AG10803 (cell line): ENCODE measurements at regions not wholly inside any gene's neighbourhood (a gene's known extent, or its start where the extent isn't known, plus 50 kb on each side); places are given as distances from the start of the nearest gene placed in this dataset.

Source experiments
- DNase-seq: peaks from one replicate; pipeline ENCODE4 v3.0.0; 2010; ENCODE audit warnings: low read depth
- H3K4me3 ChIP-seq: 2 replicates; pipeline ENCODE4 v1.5.1; 2011; ENCODE audit warnings: mild to moderate bottlenecking, low read length, control low read depth
- TF ChIP-seq, protein P1 (sequence below): conservative IDR thresholded peaks from 2 replicates; pipeline ENCODE4 v1.5.1; 2011; ENCODE audit warnings: mild to moderate bottlenecking, low read length, control low read depth, inconsistent platforms

- no peak overlapping the region for H3K4me3 ChIP-seq
- TF ChIP-seq, protein P1, sequence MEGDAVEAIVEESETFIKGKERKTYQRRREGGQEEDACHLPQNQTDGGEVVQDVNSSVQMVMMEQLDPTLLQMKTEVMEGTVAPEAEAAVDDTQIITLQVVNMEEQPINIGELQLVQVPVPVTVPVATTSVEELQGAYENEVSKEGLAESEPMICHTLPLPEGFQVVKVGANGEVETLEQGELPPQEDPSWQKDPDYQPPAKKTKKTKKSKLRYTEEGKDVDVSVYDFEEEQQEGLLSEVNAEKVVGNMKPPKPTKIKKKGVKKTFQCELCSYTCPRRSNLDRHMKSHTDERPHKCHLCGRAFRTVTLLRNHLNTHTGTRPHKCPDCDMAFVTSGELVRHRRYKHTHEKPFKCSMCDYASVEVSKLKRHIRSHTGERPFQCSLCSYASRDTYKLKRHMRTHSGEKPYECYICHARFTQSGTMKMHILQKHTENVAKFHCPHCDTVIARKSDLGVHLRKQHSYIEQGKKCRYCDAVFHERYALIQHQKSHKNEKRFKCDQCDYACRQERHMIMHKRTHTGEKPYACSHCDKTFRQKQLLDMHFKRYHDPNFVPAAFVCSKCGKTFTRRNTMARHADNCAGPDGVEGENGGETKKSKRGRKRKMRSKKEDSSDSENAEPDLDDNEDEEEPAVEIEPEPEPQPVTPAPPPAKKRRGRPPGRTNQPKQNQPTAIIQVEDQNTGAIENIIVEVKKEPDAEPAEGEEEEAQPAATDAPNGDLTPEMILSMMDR = no peak
- DNase-seq = no peak
These were observed 381.2 kb downstream of the RAPGEF2 start for GRCh38 chr4:159483782-159484741.

GRCh38 chr4:159484864-159485263 is 382.0 kb downstream of the RAPGEF2 start:
- DNase-seq = no peak

GRCh38 chr4:159487284-159487747 is 384.4 kb downstream of the RAPGEF2 start:
- TF ChIP-seq, protein P1 = peak; percentile 89
- no peak overlapping the region for H3K4me3 ChIP-seq
- peak; percentile 75 for DNase-seq

More at GRCh38 chr4:159484864-159485263, 382.0 kb downstream of the RAPGEF2 start:
- TF ChIP-seq, protein P1 = no peak
- H3K4me3 ChIP-seq = no peak overlapping the region

DNA sequence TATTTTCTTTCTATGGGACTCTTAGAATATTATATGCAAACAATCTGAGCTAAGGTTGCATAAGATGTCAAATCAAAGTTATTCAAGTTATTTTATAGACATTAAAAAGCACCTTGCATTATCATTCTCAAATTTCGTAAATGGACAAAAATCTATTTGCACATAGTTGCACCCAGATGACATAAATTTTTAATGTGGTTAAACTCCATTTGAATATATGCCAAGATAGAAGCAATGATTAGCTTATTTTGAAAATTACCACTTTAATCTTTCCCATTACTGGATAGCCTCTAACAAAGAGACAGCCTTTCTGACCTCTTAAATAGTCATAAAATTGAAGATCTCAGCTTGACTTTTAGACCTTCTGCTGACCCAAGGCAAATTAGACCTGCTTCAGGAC is 386.8 kb downstream of the RAPGEF2 start:
- TF ChIP-seq, protein P1 = no peak
- DNase-seq = no peak
- H3K4me3 ChIP-seq = no peak overlapping the region

DNA sequence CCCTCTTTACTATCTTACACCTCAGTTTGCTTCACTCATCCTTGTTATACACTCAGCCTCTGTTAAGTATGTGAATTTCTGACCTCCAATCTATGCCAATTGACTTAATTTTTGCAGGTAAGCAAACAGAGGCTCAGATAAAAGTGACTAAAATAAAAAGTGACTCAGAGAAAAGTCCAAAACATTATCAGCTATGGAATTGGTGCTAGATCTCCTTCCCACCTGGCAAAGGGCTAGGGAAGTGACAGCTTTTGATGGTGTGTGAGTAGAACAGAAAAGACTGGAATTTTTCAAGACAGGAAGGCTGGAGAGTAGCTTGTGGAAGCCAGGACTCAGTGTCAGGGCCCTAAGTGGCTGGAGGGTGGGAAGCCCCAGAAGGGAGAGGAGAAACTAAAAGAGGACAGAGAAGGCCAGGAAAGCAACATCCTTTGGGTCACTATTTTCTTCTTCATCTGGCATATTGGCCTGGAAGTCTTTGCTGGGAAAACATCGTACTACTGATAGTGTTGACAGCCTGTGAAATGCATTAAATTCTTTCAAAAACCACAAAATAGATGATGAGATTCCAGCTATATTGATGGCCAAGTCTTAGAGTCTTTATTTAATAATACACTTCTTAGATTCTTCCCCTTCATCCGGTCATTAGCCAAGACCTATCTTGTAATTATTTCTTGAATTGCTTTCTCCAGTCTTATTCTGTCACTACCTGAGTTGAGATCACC is 392.8 kb downstream of the RAPGEF2 start:
- DNase-seq = no peak
- TF ChIP-seq, protein P1 = no peak
- H3K4me3 ChIP-seq = no peak overlapping the region

- TF ChIP-seq, protein P1 = no peak
- no peak overlapping the region for H3K4me3 ChIP-seq
- no peak for DNase-seq
These were observed 393.4 kb downstream of the RAPGEF2 start for GRCh38 chr4:159496248-159496647.

DNA sequence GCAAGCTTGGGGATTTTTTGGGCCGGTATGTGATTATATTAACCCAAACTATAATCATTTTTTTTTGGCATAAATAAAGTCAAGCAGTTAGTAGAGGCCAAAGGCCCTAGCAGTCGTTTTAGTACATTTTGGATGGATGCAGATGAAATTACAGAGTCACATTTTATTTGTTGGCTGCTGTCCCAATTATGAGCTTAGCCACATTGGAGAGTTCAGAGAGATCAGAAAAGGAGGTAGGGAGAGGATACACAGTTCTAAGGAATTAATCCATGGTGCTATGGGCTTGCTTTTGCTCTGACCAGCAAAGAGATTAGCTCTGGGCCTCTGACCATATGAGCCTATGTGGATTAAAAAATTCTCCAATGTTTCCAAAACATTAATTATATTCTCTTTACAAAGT is 395.1 kb downstream of the RAPGEF2 start:
- no peak for DNase-seq
- H3K4me3 ChIP-seq = no peak overlapping the region
- TF ChIP-seq, protein P1 = no peak
